GM12892 (cell line): ENCODE measurements at regions not wholly inside any gene's neighbourhood (a gene's known extent, or its start where the extent isn't known, plus 50 kb on each side); places are given as distances from the start of the nearest gene placed in this dataset.

ENCODE experiments used
- POLR2A ChIP-seq: IDR thresholded peaks from 2 replicates; pipeline ENCODE4 v1.6.1; 2011; ENCODE audit warnings: low read depth, low read length, control low read depth
- POLR2AphosphoS5 ChIP-seq: IDR thresholded peaks from 2 replicates; pipeline ENCODE4 v1.6.1; 2011; ENCODE audit warnings: low read depth, low read length, control low read depth

DNA sequence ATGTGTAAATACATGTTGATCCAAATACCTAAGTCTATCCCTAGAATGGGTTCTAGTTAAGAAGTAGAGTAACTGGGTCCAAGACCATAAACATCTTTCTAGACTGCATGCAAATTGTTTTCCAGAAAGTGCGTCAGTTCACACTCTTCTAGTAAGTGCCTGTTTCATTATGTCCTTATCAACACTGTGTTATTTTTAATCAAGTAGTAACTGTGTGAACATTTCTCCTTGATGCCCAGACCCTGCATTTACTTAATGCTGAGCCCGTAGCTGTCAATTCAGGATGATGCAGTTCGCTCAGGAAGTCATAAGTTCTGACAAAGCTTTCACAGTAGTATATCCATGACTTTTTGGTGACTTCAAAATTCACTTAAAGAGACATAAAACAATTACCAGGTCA lies 374.8 kb downstream of the OTUD1 start:
- TF ChIP-seq POLR2A, result no peak
- TF ChIP-seq POLR2AphosphoS5, result no peak
